OCI-LY7 (cell line): ENCODE measurements at regions not wholly inside any gene's neighbourhood (a gene's known extent, or its start where the extent isn't known, plus 50 kb on each side); places are given as distances from the start of the nearest gene placed in this dataset.

Source experiments
- BruUV-seq: library from RNA; stranded (reverse); fragments of 400-500 nt; replicated peaks from 2 replicates; lab custom pipeline; 2021; lab: Mats Ljungman, UMichigan
- CTCF ChIA-PET: fragments of 300-600 bp; sonication (Branson Sonifier 250); formaldehyde crosslinking; loops from one replicate; lab custom pipeline; 2022; ENCODE audit warnings: antibody characterized with exemption; ENCODE audit not compliant: unreplicated experiment; lab: Charles Lee
- POLR2A ChIA-PET: fragments of 300-600 bp; sonication (Branson Sonifier 250); formaldehyde crosslinking; loops from one replicate; lab custom pipeline; 2022; ENCODE audit warnings: antibody characterized with exemption; lab: Charles Lee
- DNase-seq: peaks from one replicate; pipeline ENCODE4 v3.0.0-alpha.2; 2015; ENCODE audit warnings: low spot score
- H2AFZ ChIP-seq: fragments of 200-600 bp; sonication (generic), shearing (Covaris generic); 2 replicates; pipeline ENCODE4 v1.6.1; 2014; ENCODE audit warnings: mild to moderate bottlenecking, antibody characterized with exemption, low read length, moderate library complexity
- H3K27ac ChIP-seq: fragments of 200-600 bp; sonication (generic); 2 replicates; pipeline ENCODE4 v1.5.1; 2014; ENCODE audit warnings: mixed run types, low read depth, mild to moderate bottlenecking, moderate library complexity, low read length, inconsistent platforms; ENCODE audit not compliant: poor library complexity, severe bottlenecking
- H3K36me3 ChIP-seq: fragments of 200-600 bp; sonication (generic); 2 replicates; pipeline ENCODE4 v1.6.1; 2014; ENCODE audit warnings: mild to moderate bottlenecking, antibody characterized with exemption, low read length, moderate library complexity, mixed read lengths; ENCODE audit not compliant: insufficient read depth
- H3K4me1 ChIP-seq: fragments of 200-600 bp; sonication (generic); 2 replicates; pipeline ENCODE4 v1.5.1; 2014; ENCODE audit warnings: mild to moderate bottlenecking, low read length; ENCODE audit not compliant: insufficient read depth, poor library complexity, severe bottlenecking
- H3K4me2 ChIP-seq: fragments of 200-600 bp; sonication (generic); 2 replicates; pipeline ENCODE4 v1.6.1; 2014; ENCODE audit warnings: mild to moderate bottlenecking, low read length
- H3K4me3 ChIP-seq: fragments of 200-600 bp; sonication (generic); 2 replicates; pipeline ENCODE4 v1.5.1; 2014; ENCODE audit warnings: mild to moderate bottlenecking, low read depth, low read length; ENCODE audit not compliant: poor library complexity, severe bottlenecking
- H3K79me2 ChIP-seq: fragments of 200-600 bp; sonication (generic); 2 replicates; pipeline ENCODE4 v1.6.1; 2016; ENCODE audit warnings: low read depth, mild to moderate bottlenecking, low read length, moderate library complexity, mixed read lengths; ENCODE audit not compliant: insufficient read depth
- H3K9me2 ChIP-seq: fragments of 200-600 bp; sonication (generic); 2 replicates; pipeline ENCODE4 v1.6.1; 2016; ENCODE audit warnings: mild to moderate bottlenecking, low read length, mixed read lengths; ENCODE audit not compliant: insufficient read depth
- H3K9me3 ChIP-seq: fragments of 200-600 bp; sonication (generic); 2 replicates; pipeline ENCODE4 v1.6.1; 2014; ENCODE audit warnings: mild to moderate bottlenecking, mixed run types, low read length, mixed read lengths
- H4K20me1 ChIP-seq: fragments of 200-600 bp; sonication (generic); 2 replicates; pipeline ENCODE4 v1.6.1; 2014; ENCODE audit warnings: mild to moderate bottlenecking, antibody characterized with exemption, low read length, moderate library complexity, mixed read lengths; ENCODE audit not compliant: insufficient read depth
- EZH2phosphoT487 ChIP-seq: fragments of 200-600 bp; sonication (generic); IDR thresholded peaks from 2 replicates; pipeline ENCODE4 v1.6.1; 2018; ENCODE audit warnings: low read depth, borderline replicate concordance, mild to moderate bottlenecking, mixed run types, antibody characterized with exemption, low read length, moderate library complexity, mixed read lengths
- intact Hi-C: fragments of 100-400 bp; cut with micrococcal nuclease; formaldehyde crosslinking; loops from one replicate; pipeline ENCODE4 v1.10.0; 2022; ENCODE audit not compliant: unreplicated experiment
- TF ChIP-seq, protein P1 (sequence below): fragments of 200-600 bp; sonication (generic); conservative IDR thresholded peaks from 2 replicates; pipeline ENCODE4 v1.5.1; 2014; ENCODE audit warnings: mild to moderate bottlenecking, antibody characterized with exemption, low read length, moderate library complexity, mixed read lengths

GRCh38 chr11:109338131-109338530 is 83.9 kb upstream of the C11orf87 start:
- no TSS peak for BruUV-seq
- POLR2A ChIA-PET = no interaction called here
- no peak for TF ChIP-seq EZH2phosphoT487
- TF ChIP-seq, protein P1, sequence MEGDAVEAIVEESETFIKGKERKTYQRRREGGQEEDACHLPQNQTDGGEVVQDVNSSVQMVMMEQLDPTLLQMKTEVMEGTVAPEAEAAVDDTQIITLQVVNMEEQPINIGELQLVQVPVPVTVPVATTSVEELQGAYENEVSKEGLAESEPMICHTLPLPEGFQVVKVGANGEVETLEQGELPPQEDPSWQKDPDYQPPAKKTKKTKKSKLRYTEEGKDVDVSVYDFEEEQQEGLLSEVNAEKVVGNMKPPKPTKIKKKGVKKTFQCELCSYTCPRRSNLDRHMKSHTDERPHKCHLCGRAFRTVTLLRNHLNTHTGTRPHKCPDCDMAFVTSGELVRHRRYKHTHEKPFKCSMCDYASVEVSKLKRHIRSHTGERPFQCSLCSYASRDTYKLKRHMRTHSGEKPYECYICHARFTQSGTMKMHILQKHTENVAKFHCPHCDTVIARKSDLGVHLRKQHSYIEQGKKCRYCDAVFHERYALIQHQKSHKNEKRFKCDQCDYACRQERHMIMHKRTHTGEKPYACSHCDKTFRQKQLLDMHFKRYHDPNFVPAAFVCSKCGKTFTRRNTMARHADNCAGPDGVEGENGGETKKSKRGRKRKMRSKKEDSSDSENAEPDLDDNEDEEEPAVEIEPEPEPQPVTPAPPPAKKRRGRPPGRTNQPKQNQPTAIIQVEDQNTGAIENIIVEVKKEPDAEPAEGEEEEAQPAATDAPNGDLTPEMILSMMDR = no peak
- CTCF ChIA-PET = no interaction called here
- no peaks in the 10 kb centered on the region for H3K79me2 ChIP-seq
- H3K36me3 ChIP-seq = no peaks in the 10 kb centered on the region
- no peaks in the 10 kb centered on the region for H3K9me2 ChIP-seq
- no peaks in the 10 kb centered on the region for H3K9me3 ChIP-seq
- H3K4me3 ChIP-seq = no peak overlapping the region
- H3K4me2 ChIP-seq = no peak overlapping the region
- intact Hi-C loops = no loop called here
- H3K4me1 ChIP-seq = no peaks in the 10 kb centered on the region
- H2AFZ ChIP-seq = no peak overlapping the region
- DNase-seq = no peak
- H3K27ac ChIP-seq = no peak overlapping the region
- no peaks in the 10 kb centered on the region for H4K20me1 ChIP-seq

DNA sequence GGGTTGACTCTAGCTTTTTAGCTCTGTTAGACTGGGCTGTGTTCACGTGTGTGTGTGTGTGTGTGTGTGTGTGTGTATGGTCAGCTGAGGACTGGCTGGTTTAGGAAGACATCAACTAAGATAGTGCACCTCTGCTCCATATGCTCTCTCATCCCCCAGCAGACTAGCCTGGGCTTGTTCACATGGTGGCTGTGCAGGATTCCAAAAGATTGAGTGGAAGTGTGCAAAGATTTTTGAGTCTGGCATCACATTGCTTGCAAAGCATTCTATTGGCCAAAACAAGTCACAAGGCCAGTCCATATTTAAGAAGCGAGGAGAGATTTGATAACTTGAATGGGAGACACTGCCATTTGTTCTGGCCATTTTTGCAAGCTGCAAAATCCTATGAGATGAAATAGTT is 79.7 kb upstream of the C11orf87 start:
- ChIA-PET CTCF (interaction anchor here (0.6 kb wide), 1 partner anchor 51 kb away, joined by 3 read pairs; no protein-coding TSS in a partner anchor), POLR2A (no interaction called here)
- H3K4me3 ChIP-seq = no peak overlapping the region
- intact Hi-C loops = no loop called here
- H2AFZ ChIP-seq = no peak overlapping the region
- TF ChIP-seq, protein P1 = no peak
- no peak for TF ChIP-seq EZH2phosphoT487
- no peaks in the 10 kb centered on the region for H3K36me3 ChIP-seq
- no TSS peak for BruUV-seq
- no peaks in the 10 kb centered on the region for H3K9me2 ChIP-seq
- no peak overlapping the region for H3K27ac ChIP-seq
- no peaks in the 10 kb centered on the region for H4K20me1 ChIP-seq
- H3K4me2 ChIP-seq = no peak overlapping the region
- DNase-seq = no peak
- H3K9me3 ChIP-seq = no peaks in the 10 kb centered on the region
- H3K4me1 ChIP-seq = no peaks in the 10 kb centered on the region
- H3K79me2 ChIP-seq = no peaks in the 10 kb centered on the region

GRCh38 chr11:109343242-109343641 is 78.7 kb upstream of the C11orf87 start:
- no TSS peak for BruUV-seq
- TF ChIP-seq, protein P1 = no peak
- no peak for TF ChIP-seq EZH2phosphoT487
- no peak for DNase-seq
- Histone ChIP-seq H3K9me3 (no peaks in the 10 kb centered on the region), H3K4me3 (no peak overlapping the region), H3K4me1 (no peaks in the 10 kb centered on the region), H3K79me2 (no peaks in the 10 kb centered on the region), H2AFZ (no peak overlapping the region), H3K27ac (no peak overlapping the region), H4K20me1 (no peaks in the 10 kb centered on the region), H3K36me3 (no peaks in the 10 kb centered on the region), H3K4me2 (no peak overlapping the region), H3K9me2 (no peaks in the 10 kb centered on the region)
- ChIA-PET POLR2A (no interaction called here), CTCF (no interaction called here)
- intact Hi-C loops = no loop called here
